SK-N-SH (cell line): ENCODE measurements at regions not wholly inside any gene's neighbourhood (a gene's known extent, or its start where the extent isn't known, plus 50 kb on each side); places are given as distances from the start of the nearest gene placed in this dataset.

ENCODE experiments used
- CTCF ChIA-PET: fragments of 300-600, 350-600 bp; formaldehyde crosslinking; extraction: SDS; loops from one replicate; lab custom pipeline; 2021; lab: Yijun Ruan, JAX
- POLR2A ChIA-PET: fragments of 350-600 bp; sonication (Branson Sonifier 250); formaldehyde crosslinking; extraction: SDS; loops from one replicate; lab custom pipeline; 2020; ENCODE audit warnings: antibody characterized with exemption, inconsistent platforms; lab: Yijun Ruan, JAX
- DNase-seq: peaks from one replicate; pipeline ENCODE4 v3.0.0; 2012
- H2AFZ ChIP-seq: fragments of 200-600 bp; sonication (generic); 2 replicates; pipeline ENCODE4 v1.8.1; 2016; ENCODE audit warnings: antibody characterized with exemption, mild to moderate bottlenecking, low read depth
- H3F3A ChIP-seq: fragments of 200-600 bp; sonication (generic); replicated peaks from 2 replicates; pipeline ENCODE3; 2016; ENCODE audit warnings: antibody characterized with exemption, mild to moderate bottlenecking; ENCODE audit not compliant: insufficient read depth
- H3K27ac ChIP-seq, 2 experiments: fragments of 200-500 bp in 1 of 2; fragments of 200-600 bp in 1 of 2; sonication (Bioruptor generic) in 1 of 2; sonication (generic), shearing (Covaris generic) in 1 of 2; 2 replicates each; pipeline versions ENCODE4 v1.5.1 to v1.6.1; 2014 to 2016; ENCODE audit warnings: low read depth in 2 of 2, inconsistent platforms in 1 of 2, low read length in 1 of 2, mild to moderate bottlenecking in 1 of 2, mixed read lengths in 1 of 2
- H3K27me3 ChIP-seq: fragments of 200-600 bp; sonication (generic), shearing (Covaris generic); 2 replicates; pipeline ENCODE4 v1.6.1; 2016; ENCODE audit warnings: mixed run types; ENCODE audit not compliant: insufficient read depth
- H3K36me3 ChIP-seq, 2 experiments: fragments of 200-500 bp in 1 of 2; fragments of 200-600 bp in 1 of 2; sonication (Bioruptor generic) in 1 of 2; sonication (generic) in 1 of 2; replicated peaks in 1 of 2; 2 replicates each; pipeline versions ENCODE3 to v1.5.1; 2014 to 2016; ENCODE audit warnings: low read length in 1 of 2, mild to moderate bottlenecking in 1 of 2; ENCODE audit not compliant: insufficient read depth in 2 of 2, control insufficient read depth in 1 of 2
- H3K4me1 ChIP-seq, 2 experiments: fragments of 200-500 bp in 1 of 2; fragments of 200-600 bp in 1 of 2; sonication (Bioruptor generic) in 1 of 2; sonication (generic), shearing (Covaris generic) in 1 of 2; 2 replicates each; pipeline versions ENCODE4 v1.5.1 to v1.6.1; 2014 to 2016; ENCODE audit warnings: low read depth in 1 of 2, low read length in 1 of 2, mixed run types in 1 of 2; ENCODE audit not compliant: insufficient read depth in 2 of 2, control insufficient read depth in 1 of 2
- H3K4me2 ChIP-seq: fragments of 200-600 bp; sonication (generic), shearing (Covaris generic); 2 replicates; pipeline ENCODE4 v1.6.1; 2017; ENCODE audit warnings: mixed run types
- H3K4me3 ChIP-seq, 2 experiments: fragments of 200-500 bp in 1 of 2; fragments of 200-600 bp in 1 of 2; sonication (Bioruptor generic) in 1 of 2; sonication (generic), shearing (Covaris generic) in 1 of 2; 2 replicates each; pipeline versions ENCODE4 v1.5.1 to v1.8.1; 2014 to 2016; ENCODE audit warnings: low read depth in 2 of 2, inconsistent platforms in 1 of 2, low read length in 1 of 2, mild to moderate bottlenecking in 1 of 2, mixed read lengths in 1 of 2, moderate library complexity in 1 of 2
- H3K79me2 ChIP-seq: fragments of 200-600 bp; sonication (generic); 2 replicates; pipeline ENCODE4 v1.8.1; 2017; ENCODE audit warnings: mild to moderate bottlenecking; ENCODE audit not compliant: insufficient read depth
- H3K9ac ChIP-seq: fragments of 200-600 bp; sonication (generic); 2 replicates; pipeline ENCODE4 v1.6.1; 2017; ENCODE audit warnings: mixed run types
- H3K9me2 ChIP-seq: fragments of 200-600 bp; sonication (generic); 2 replicates; pipeline ENCODE4 v1.6.1; 2017; ENCODE audit warnings: mixed run types
- H3K9me3 ChIP-seq: fragments of 200-600 bp; sonication (generic); 2 replicates; pipeline ENCODE4 v1.6.1; 2017; ENCODE audit warnings: mixed run types, mild to moderate bottlenecking, moderate library complexity
- H4K20me1 ChIP-seq: fragments of 200-600 bp; sonication (generic); 2 replicates; pipeline ENCODE4 v1.6.1; 2017; ENCODE audit warnings: mild to moderate bottlenecking, mixed run types; ENCODE audit not compliant: insufficient read depth
- ELF1 ChIP-seq: IDR thresholded peaks from 2 replicates; pipeline ENCODE4 v1.4.0; 2012
- EP300 ChIP-seq, 2 experiments: IDR thresholded peaks; 2 replicates each; pipeline versions ENCODE4 v1.4.0 to v1.6.1; 2012; ENCODE audit warnings: borderline replicate concordance in 1 of 2, low read depth in 1 of 2, low read length in 1 of 2
- EZH2phosphoT487 ChIP-seq: fragments of 200-600 bp; sonication (generic); IDR thresholded peaks from 2 replicates; pipeline ENCODE4 v1.6.1; 2017; ENCODE audit warnings: low read depth, mixed run types, mild to moderate bottlenecking, antibody characterized with exemption, moderate library complexity, borderline replicate concordance
- FOSL2 ChIP-seq: IDR thresholded peaks from 2 replicates; pipeline ENCODE4 v1.4.0; 2012; ENCODE audit warnings: low read depth, mild to moderate bottlenecking, moderate library complexity, borderline replicate concordance
- FOXM1 ChIP-seq: IDR thresholded peaks from 2 replicates; pipeline ENCODE4 v1.4.0; 2012; ENCODE audit warnings: low read depth, mild to moderate bottlenecking
- NFIC ChIP-seq: IDR thresholded peaks from 2 replicates; pipeline ENCODE4 v1.4.0; 2012; ENCODE audit warnings: borderline replicate concordance
- REST ChIP-seq: IDR thresholded peaks from 2 replicates; pipeline ENCODE4 v1.6.1; 2012; ENCODE audit warnings: mild to moderate bottlenecking, low read depth, low read length, moderate library complexity
- RXRA ChIP-seq: IDR thresholded peaks from 2 replicates; pipeline ENCODE4 v1.4.0; 2012; ENCODE audit warnings: low read depth, mild to moderate bottlenecking, borderline replicate concordance
- SMC3 ChIP-seq: IDR thresholded peaks from 2 replicates; pipeline ENCODE4 v1.6.1; 2012; ENCODE audit warnings: low read depth, low read length, improper control_type of control experiment
- ZBTB33 ChIP-seq: IDR thresholded peaks from 2 replicates; pipeline ENCODE4 v1.4.0; 2012; ENCODE audit warnings: low read depth, borderline replicate concordance
- WGBS: methylation state at CpG from one replicate; pipeline ENCODE4 v1.1.6; 2017; ENCODE audit warnings: low lambda C conversion rate; 5-methylcytosine and 5-hydroxymethylcytosine counted together
- TF ChIP-seq, protein P1 (sequence below): IDR thresholded peaks from 2 replicates; pipeline ENCODE4 v1.4.0; 2012; ENCODE audit warnings: low read depth, borderline replicate concordance
- TF ChIP-seq, protein P2 (sequence below): IDR thresholded peaks from 2 replicates; pipeline ENCODE4; 2012

DNA sequence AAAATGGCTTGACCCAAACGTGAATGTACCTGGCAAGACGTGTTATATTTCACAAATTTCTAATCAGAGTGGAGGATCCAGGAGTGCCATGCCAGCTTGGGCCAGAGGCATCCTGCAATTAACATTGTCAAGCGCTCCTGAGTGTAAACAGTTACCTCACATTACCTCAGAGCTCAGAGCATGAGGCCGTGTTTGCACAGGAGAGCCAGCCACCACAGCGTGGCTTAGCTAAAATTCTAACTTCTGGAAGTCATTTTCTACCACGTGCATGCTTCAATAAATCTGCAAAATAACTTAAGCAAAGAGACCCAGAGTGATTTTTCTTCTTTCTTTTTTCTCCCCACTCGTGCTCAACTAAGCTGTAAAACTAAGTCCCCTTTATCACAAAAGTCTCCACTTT, 769.0 kb downstream of the KCNJ2 start:
- no peaks in the 10 kb centered on the region for H3K79me2 ChIP-seq
- no peaks in the 10 kb centered on the region for H3K9me2 ChIP-seq
- no peak for DNase-seq
- no peak overlapping the region for H2AFZ ChIP-seq
- no peak overlapping the region for H3K9ac ChIP-seq
- POLR2A ChIA-PET: no interaction called here
- H3K27ac ChIP-seq: no peak overlapping the region
- H3F3A ChIP-seq: no peaks in the 10 kb centered on the region
- 30% methylated on average over 7 of the region's 7 CpGs for WGBS
- no peak overlapping the region for H3K4me3 ChIP-seq
- no peaks in the 10 kb centered on the region for H3K27me3 ChIP-seq
- CTCF ChIA-PET: no interaction called here
- H3K4me2 ChIP-seq: no peak overlapping the region
- no peak for TF ChIP-seq REST
- TF ChIP-seq ELF1: no peak
- TF ChIP-seq EP300 (IDR thresholded peaks at IDR 0.05; ENCODE audit: borderline replicate concordance in 1 of 2, low read depth in 1 of 2, low read length in 1 of 2): no peak
- no peak for TF ChIP-seq EZH2phosphoT487
- TF ChIP-seq, protein P1, sequence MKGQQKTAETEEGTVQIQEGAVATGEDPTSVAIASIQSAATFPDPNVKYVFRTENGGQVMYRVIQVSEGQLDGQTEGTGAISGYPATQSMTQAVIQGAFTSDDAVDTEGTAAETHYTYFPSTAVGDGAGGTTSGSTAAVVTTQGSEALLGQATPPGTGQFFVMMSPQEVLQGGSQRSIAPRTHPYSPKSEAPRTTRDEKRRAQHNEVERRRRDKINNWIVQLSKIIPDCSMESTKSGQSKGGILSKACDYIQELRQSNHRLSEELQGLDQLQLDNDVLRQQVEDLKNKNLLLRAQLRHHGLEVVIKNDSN: no peak
- no peak for TF ChIP-seq ZBTB33
- TF ChIP-seq FOSL2: no peak
- TF ChIP-seq NFIC: no peak
- TF ChIP-seq FOXM1: no peak
- TF ChIP-seq, protein P2, sequence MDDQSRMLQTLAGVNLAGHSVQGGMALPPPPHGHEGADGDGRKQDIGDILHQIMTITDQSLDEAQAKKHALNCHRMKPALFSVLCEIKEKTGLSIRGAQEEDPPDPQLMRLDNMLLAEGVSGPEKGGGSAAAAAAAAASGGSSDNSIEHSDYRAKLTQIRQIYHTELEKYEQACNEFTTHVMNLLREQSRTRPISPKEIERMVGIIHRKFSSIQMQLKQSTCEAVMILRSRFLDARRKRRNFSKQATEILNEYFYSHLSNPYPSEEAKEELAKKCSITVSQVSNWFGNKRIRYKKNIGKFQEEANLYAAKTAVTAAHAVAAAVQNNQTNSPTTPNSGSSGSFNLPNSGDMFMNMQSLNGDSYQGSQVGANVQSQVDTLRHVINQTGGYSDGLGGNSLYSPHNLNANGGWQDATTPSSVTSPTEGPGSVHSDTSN: no peak
- no peak for TF ChIP-seq RXRA
- no peak for TF ChIP-seq SMC3
- H3K36me3 ChIP-seq: no peaks in the 10 kb centered on the region
- no peaks in the 10 kb centered on the region for H3K9me3 ChIP-seq
- H3K4me1 ChIP-seq: peaks cover 0 to 6% of the 10 kb centered on the region in 2 experiments; a peak in 2 of 4 replicates
- no peaks in the 10 kb centered on the region for H4K20me1 ChIP-seq
